Anterior cingulate cortex (tissue), 58 donors: ENCODE measurements at regions not wholly inside any gene's neighbourhood (a gene's known extent, or its start where the extent isn't known, plus 50 kb on each side); places are given as distances from the start of the nearest gene placed in this dataset.

Source experiments
- DNase-seq, 58 donors: peaks; one replicate each; lab custom pipeline; 2025; lab: John Stamatoyannopoulos, UW

- DNase-seq, result no peak
These were observed 796.4 kb upstream of the ARPP21 start for GRCh38 chr3:34842706-34843480.

GRCh38 chr3:34844323-34844620 lies 795.1 kb upstream of the ARPP21 start:
- DNase-seq, result peak in 4 of 58 donors; percentile 1 to 31 (median 15)

GRCh38 chr3:34851137-34851536 lies 788.2 kb upstream of the ARPP21 start:
- no peak for DNase-seq

GRCh38 chr3:34852844-34853439 lies 786.4 kb upstream of the ARPP21 start:
- DNase-seq, result no peak

GRCh38 chr3:34856081-34856947 lies 783.0 kb upstream of the ARPP21 start:
- no peak for DNase-seq

- no peak for DNase-seq
These were observed 781.2 kb upstream of the ARPP21 start for GRCh38 chr3:34858067-34858660.

DNA sequence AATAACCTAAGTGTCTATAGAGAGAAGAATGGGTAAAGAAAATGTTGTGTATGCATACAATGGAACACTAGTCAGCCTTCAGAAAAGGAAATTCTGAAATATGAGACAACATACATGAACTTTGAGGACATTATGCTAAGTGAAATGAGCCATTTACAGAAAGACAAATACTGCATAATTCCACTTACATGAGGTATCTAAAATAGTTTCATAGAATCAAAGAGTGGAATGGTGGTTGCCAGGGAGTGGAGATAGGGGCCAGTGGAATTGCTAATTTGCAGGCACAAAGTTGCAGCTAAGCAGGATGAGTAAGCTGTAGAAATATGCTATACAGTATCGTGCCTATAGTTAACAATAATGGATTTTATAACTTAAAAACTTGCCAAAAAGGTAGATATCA lies 779.6 kb upstream of the ARPP21 start:
- DNase-seq, result no peak

DNA sequence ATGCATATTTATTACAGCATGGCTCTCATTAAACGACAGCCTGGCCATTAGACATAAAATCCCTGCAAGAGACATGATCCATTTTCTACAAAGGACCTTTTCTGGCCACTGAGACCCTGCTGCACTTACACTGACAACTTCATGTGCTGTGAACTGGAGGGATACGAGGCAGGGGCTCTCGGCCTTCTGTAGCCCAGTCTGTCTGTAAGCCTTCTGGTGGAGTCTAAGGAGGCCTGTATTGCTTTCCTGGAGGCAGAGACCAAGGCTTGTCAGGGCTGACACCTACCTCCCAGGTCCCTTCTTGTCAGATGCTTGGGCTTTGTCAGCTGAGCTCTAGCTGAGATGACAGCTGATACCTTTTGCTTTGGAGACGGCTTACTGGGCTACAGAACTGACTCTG lies 776.9 kb upstream of the ARPP21 start:
- DNase-seq, result no peak

- DNase-seq, result no peak
These were observed 775.8 kb upstream of the ARPP21 start for GRCh38 chr3:34863485-34863884.

DNA sequence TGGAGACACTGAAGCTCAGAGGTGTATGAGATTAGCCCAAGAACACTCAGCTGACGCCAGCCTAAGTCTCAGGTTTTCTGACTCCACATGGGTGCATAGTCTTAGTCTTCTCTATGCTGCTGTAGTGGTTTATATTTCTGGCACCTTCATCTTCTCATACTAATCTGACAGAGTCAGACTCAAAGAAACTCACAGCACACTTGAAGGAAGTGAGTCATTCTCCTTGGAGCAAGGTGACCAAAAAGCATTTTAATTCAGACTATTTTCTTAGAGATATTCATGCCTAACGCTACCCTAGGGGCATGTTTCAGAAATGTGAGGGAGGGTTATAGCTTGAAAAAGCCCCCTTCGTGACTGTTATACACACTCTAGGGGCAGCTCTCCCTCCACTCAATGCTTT lies 775.3 kb upstream of the ARPP21 start:
- no peak for DNase-seq

DNA sequence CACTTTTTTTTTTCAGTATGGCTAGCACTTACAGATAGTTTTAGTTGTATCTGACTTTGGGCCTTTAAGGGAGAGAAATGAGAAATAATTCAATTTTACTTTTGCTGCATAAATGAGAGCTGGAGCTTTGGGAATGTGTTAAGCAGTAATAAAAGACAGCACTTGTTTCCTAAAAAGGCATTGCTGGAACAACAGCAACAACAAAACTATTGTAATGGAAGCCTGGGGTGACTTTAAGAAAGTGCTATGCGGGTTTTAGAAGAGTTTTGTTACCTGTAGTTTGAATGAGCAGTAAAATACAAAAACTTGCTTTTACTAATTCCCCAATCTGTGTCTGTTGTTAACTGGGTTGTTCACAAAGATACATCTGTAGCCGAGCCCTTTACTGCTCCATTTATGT lies 774.0 kb upstream of the ARPP21 start:
- no peak for DNase-seq

GRCh38 chr3:34868935-34869334 lies 770.4 kb upstream of the ARPP21 start:
- DNase-seq, result no peak

DNA sequence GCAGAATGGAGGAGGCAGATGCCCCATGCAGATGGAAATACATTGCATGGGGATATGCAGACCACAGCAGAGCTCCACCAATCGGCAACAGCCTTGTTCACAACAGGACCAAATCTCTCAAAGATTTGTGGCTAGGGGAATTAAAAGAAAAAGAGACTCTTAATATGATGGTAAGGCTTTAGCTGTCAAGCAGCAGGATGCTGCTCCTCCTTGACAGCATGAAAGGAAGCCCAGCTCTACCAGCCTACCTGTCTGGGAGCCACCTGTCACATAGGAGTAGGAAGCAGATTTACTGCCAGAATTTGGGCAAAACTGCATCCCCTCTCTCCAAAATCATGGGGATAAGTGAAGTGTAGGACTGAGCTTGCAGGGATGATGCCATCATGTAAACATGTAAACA lies 769.6 kb upstream of the ARPP21 start:
- DNase-seq, result no peak

DNA sequence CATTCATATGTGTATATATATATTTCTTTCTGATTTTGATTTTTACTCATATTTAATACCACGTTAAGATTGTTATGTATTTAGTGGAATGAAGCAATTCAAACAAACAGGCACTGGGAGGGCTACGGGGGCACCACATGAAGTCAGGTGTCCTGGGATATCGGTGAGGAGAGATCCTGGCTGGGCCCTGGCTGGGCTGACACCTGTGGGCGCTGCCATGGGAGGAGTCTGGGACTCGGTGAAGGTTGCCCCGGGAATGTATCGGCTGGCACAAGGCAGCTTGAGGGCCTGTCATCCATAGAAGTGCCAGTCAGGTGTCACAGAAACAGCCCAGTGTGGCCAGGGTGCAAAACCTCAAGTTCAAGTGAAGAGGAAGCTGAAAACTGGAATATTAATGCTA lies 766.9 kb upstream of the ARPP21 start:
- DNase-seq, result no peak

- DNase-seq, result no peak
These were observed 762.3 kb upstream of the ARPP21 start for GRCh38 chr3:34876997-34877396.

GRCh38 chr3:34878488-34878887 lies 760.8 kb upstream of the ARPP21 start:
- no peak for DNase-seq

DNA sequence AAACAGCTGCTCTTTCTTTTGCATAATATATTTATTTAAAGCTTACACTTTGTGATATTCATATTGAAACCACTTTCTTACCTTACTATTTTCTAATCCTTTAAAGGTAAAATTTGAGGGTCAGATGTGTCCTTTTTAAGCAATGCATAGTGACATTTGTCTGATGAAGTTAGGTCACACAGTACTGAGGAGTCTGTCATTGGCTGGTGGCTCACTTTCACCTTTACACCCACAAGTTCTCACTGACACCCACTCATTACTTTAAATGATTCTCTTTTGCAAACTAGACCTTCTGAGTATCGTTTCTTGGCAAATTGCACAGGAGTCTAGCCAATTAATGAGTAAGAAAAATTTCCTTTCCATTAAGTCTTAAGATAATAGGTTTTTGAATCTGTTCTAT lies 758.3 kb upstream of the ARPP21 start:
- no peak for DNase-seq

- DNase-seq, result no peak
These were observed 756.6 kb upstream of the ARPP21 start for GRCh38 chr3:34882764-34883163.

DNA sequence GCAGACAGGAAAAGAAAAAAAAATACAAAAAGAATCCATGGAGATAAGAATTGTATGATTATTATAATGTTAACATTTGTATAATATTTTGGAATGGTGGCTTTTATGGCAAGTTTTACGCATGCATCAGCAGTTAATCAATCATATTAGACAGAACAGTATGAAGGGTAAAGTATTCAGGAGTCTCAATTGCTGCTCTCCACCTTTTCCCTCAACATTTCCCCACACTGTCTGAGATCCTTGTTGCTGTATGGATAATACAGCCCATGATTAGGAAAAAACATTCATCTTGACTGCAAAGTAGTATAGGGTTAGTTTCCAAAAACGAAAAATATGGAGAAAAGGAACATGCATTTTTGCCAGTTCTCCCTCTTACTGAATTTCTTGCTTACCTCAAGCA lies 755.3 kb upstream of the ARPP21 start:
- DNase-seq, result no peak

DNA sequence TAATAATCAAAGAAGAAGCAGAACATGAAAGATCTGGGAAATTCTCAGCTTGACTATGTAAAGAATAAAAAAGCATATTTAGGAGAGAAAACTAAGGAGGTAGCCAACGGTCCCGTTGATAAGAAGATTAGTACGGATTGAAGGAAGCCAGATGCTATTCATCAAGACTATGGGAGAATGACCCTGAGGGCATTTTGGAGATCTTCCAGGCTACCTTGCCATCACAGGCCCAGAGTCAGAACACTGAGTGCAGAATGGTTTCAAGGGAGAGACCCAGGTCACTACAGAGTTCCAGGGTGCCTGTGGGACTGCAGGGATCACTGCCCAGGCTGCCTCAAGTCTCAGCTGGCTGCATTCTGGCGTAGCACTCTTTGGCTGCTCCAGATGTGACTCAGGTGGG lies 752.9 kb upstream of the ARPP21 start:
- no peak for DNase-seq

DNA sequence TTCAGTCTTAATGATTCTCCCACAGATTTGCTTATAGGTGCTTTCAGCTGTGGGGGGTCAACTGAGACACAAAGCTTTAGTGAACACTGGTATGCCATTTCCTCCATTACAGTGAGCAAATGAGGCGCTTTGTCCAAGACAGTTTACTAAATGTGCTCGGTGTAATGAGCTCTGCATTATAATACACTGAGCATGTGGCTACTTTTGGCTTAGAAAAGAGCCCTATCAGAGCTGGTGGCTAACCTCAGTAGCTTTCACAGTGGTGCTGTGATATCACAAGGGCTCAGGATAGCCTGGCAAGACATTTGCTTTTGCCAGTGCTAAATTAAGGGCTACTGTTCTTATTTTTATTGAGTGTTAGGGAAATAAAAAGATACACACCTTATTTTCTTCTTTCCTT lies 749.7 kb upstream of the ARPP21 start:
- DNase-seq, result no peak
